ENCODE measurements at regions not wholly inside any gene's neighbourhood (a gene's known extent, or its start where the extent isn't known, plus 50 kb on each side); places are given as distances from the start of the nearest gene placed in this dataset.

- TF ChIP-seq CTCF (IDR thresholded peaks at IDR 0.05; ENCODE audit: low read depth, low read length, missing input control) = no peak
- TF ChIP-seq RAD21 (IDR thresholded peaks at IDR 0.05) = no peak
- no peak for TF ChIP-seq NR2F2 (IDR thresholded peaks at IDR 0.05)
- no peak for TF ChIP-seq EGR1 (IDR thresholded peaks at IDR 0.05; ENCODE audit: low read depth in 2 of 2)
- TF ChIP-seq MAX (IDR thresholded peaks at IDR 0.05) = no peak
- no peak for TF ChIP-seq GABPA (IDR thresholded peaks at IDR 0.05 in 1 of 2, conservative IDR thresholded peaks at IDR 0.05 in 1 of 2)
- no peak for TF ChIP-seq JUND (IDR thresholded peaks at IDR 0.05)
- TF ChIP-seq REST (IDR thresholded peaks at IDR 0.05) = no peak
- TF ChIP-seq FOXA1 (IDR thresholded peaks at IDR 0.05) = no peak
- no peak for TF ChIP-seq HNF4A (conservative IDR thresholded peaks at IDR 0.05)
- no peak for TF ChIP-seq YY1 (IDR thresholded peaks at IDR 0.05)
- no peak for TF ChIP-seq ATF3 (IDR thresholded peaks at IDR 0.05)
Measured at GRCh38 chr5:135234666-135235401, 164.2 kb downstream of the MACROH2A1 start.

Measured in liver (tissue), 3 donors.